ENCODE measurements at regions not wholly inside any gene's neighbourhood (a gene's known extent, or its start where the extent isn't known, plus 50 kb on each side); places are given as distances from the start of the nearest gene placed in this dataset.

- Histone ChIP-seq H3K27ac (ENCODE audit: low read depth, low read length, poor library complexity, severe bottlenecking) (no peak overlapping the region), H3K4me1 (ENCODE audit: insufficient read depth, low read length, severe bottlenecking) (no peaks in the 10 kb centered on the region), H3K27me3 (ENCODE audit: insufficient read depth, low read length) (no peaks in the 10 kb centered on the region), H2AFZ (ENCODE audit: low read length) (no peak overlapping the region), H3F3A (ENCODE audit: insufficient read depth, low read length) (no peaks in the 10 kb centered on the region), H3K36me3 (ENCODE audit: insufficient read depth, low read length) (no peaks in the 10 kb centered on the region), H3K9ac (ENCODE audit: low read length) (no peak overlapping the region), H3K9me2 (ENCODE audit: low read depth, low read length) (no peaks in the 10 kb centered on the region), H3K9me3 (ENCODE audit: low read length) (no peaks in the 10 kb centered on the region; the same call in 1 of the 2 replicates), H3K79me2 (ENCODE audit: insufficient read depth, low read length) (no peaks in the 10 kb centered on the region), H3K4me3 (ENCODE audit: low read depth, low read length, poor library complexity, severe bottlenecking) (no peak overlapping the region), H4K20me1 (ENCODE audit: insufficient read depth, low read length) (no peaks in the 10 kb centered on the region), H3K4me2 (ENCODE audit: low read length) (no peak overlapping the region)
- TF ChIP-seq CTCF (IDR thresholded peaks at IDR 0.05; ENCODE audit: low read length) (no peak), EZH2 (IDR thresholded peaks at IDR 0.05; ENCODE audit: borderline replicate concordance, low read length) (no peak)
Observed at GRCh38 chr2:78029392-78029995, 507.3 kb upstream of the LRRTM4 start.

GRCh38 chr2:78034706-78035105 lies 512.5 kb upstream of the LRRTM4 start:
- H3K9ac ChIP-seq (ENCODE audit: low read length), result no peak overlapping the region
- no peak overlapping the region for H3K4me3 ChIP-seq (ENCODE audit: low read depth, low read length, poor library complexity, severe bottlenecking)
- no peaks in the 10 kb centered on the region for H3F3A ChIP-seq (ENCODE audit: insufficient read depth, low read length)
- no peaks in the 10 kb centered on the region for H3K27me3 ChIP-seq (ENCODE audit: insufficient read depth, low read length)
- H3K9me3 ChIP-seq (ENCODE audit: low read length), result no peaks in the 10 kb centered on the region; the same call in 1 of the 2 replicates
- no peaks in the 10 kb centered on the region for H3K4me1 ChIP-seq (ENCODE audit: insufficient read depth, low read length, severe bottlenecking)
- no peaks in the 10 kb centered on the region for H3K9me2 ChIP-seq (ENCODE audit: low read depth, low read length)
- TF ChIP-seq CTCF (IDR thresholded peaks at IDR 0.05; ENCODE audit: low read length), result no peak
- TF ChIP-seq EZH2 (IDR thresholded peaks at IDR 0.05; ENCODE audit: borderline replicate concordance, low read length), result no peak
- no peaks in the 10 kb centered on the region for H3K36me3 ChIP-seq (ENCODE audit: insufficient read depth, low read length)
- H3K27ac ChIP-seq (ENCODE audit: low read depth, low read length, poor library complexity, severe bottlenecking), result no peak overlapping the region
- no peak overlapping the region for H2AFZ ChIP-seq (ENCODE audit: low read length)
- H4K20me1 ChIP-seq (ENCODE audit: insufficient read depth, low read length), result no peaks in the 10 kb centered on the region
- H3K79me2 ChIP-seq (ENCODE audit: insufficient read depth, low read length), result no peaks in the 10 kb centered on the region
- no peak overlapping the region for H3K4me2 ChIP-seq (ENCODE audit: low read length)

GRCh38 chr2:78035804-78036203 lies 513.6 kb upstream of the LRRTM4 start:
- no peaks in the 10 kb centered on the region for H3F3A ChIP-seq (ENCODE audit: insufficient read depth, low read length)
- H3K27ac ChIP-seq (ENCODE audit: low read depth, low read length, poor library complexity, severe bottlenecking), result no peak overlapping the region
- H3K79me2 ChIP-seq (ENCODE audit: insufficient read depth, low read length), result no peaks in the 10 kb centered on the region
- H3K36me3 ChIP-seq (ENCODE audit: insufficient read depth, low read length), result no peaks in the 10 kb centered on the region
- no peaks in the 10 kb centered on the region for H4K20me1 ChIP-seq (ENCODE audit: insufficient read depth, low read length)
- no peak overlapping the region for H3K4me3 ChIP-seq (ENCODE audit: low read depth, low read length, poor library complexity, severe bottlenecking)
- no peaks in the 10 kb centered on the region for H3K4me1 ChIP-seq (ENCODE audit: insufficient read depth, low read length, severe bottlenecking)
- no peaks in the 10 kb centered on the region for H3K9me2 ChIP-seq (ENCODE audit: low read depth, low read length)
- no peak overlapping the region for H2AFZ ChIP-seq (ENCODE audit: low read length)
- no peaks in the 10 kb centered on the region for H3K9me3 ChIP-seq (ENCODE audit: low read length)
- no peaks in the 10 kb centered on the region for H3K27me3 ChIP-seq (ENCODE audit: insufficient read depth, low read length)
- TF ChIP-seq CTCF (IDR thresholded peaks at IDR 0.05; ENCODE audit: low read length) (no peak), EZH2 (IDR thresholded peaks at IDR 0.05; ENCODE audit: borderline replicate concordance, low read length) (no peak)
- no peak overlapping the region for H3K9ac ChIP-seq (ENCODE audit: low read length)
- no peak overlapping the region for H3K4me2 ChIP-seq (ENCODE audit: low read length)

All from OCI-LY1 (cell line).